B cell (primary cell): ENCODE measurements at regions not wholly inside any gene's neighbourhood (a gene's known extent, or its start where the extent isn't known, plus 50 kb on each side); places are given as distances from the start of the nearest gene placed in this dataset.

Experiments used
- ATAC-seq: fragments of 200-7000 bp; cut with Tn5 transposase; one replicate; pipeline ENCODE4 v1.10.0; 2021; ENCODE audit warnings: low read depth, mild to moderate bottlenecking, moderate number of reproducible peaks, moderate library complexity
- CTCF ChIA-PET: fragments of 350-600 bp; sonication (Branson Sonifier 250); formaldehyde crosslinking; loops from one replicate; lab custom pipeline; 2021; ENCODE audit warnings: antibody characterized with exemption, inconsistent platforms; lab: Charles Lee
- POLR2A ChIA-PET: fragments of 350-600 bp; sonication (Branson Sonifier 250); formaldehyde crosslinking; loops from one replicate; lab custom pipeline; 2021; ENCODE audit warnings: antibody characterized with exemption; lab: Charles Lee
- DNase-seq: peaks from one replicate; pipeline ENCODE4 v3.0.0; 2013
- H2AFZ ChIP-seq: 2 replicates; pipeline ENCODE4 v1.6.1; 2012; ENCODE audit warnings: mild to moderate bottlenecking, low read depth, low read length; ENCODE audit not compliant: insufficient read depth, poor library complexity, severe bottlenecking
- H3K27ac ChIP-seq, 2 donors: 1 replicate in 1 of 2; 2 replicates in 1 of 2; pipeline ENCODE4 v1.5.1; 2012 to 2013; ENCODE audit warnings: low read length in 2 of 2, mild to moderate bottlenecking in 2 of 2, moderate library complexity in 1 of 2
- H3K27me3 ChIP-seq, 4 experiments: fragments of 200-600 bp in 1 of 4; sonication (generic) in 1 of 4; replicated peaks in 1 of 4; 1 replicate in 2 of 4; 2 replicates in 2 of 4; pipeline versions ENCODE4 v1.6.1 to v1.7.0; 2013 to 2016; ENCODE audit warnings: low read length in 3 of 4, mild to moderate bottlenecking in 2 of 4, mixed read lengths in 1 of 4, moderate library complexity in 1 of 4; ENCODE audit not compliant: insufficient read depth in 4 of 4, control insufficient read depth in 3 of 4; ENCODE audit errors: control extremely low read depth in 1 of 4
- H3K36me3 ChIP-seq, 2 experiments: replicated peaks in 1 of 2; 1 replicate in 1 of 2; 2 replicates in 1 of 2; pipeline versions ENCODE4 v1.6.1 to v1.7.1; 2013; ENCODE audit warnings: low read length in 1 of 2; ENCODE audit not compliant: insufficient read depth in 2 of 2, control insufficient read depth in 1 of 2; ENCODE audit errors: control extremely low read depth in 1 of 2, extremely low read depth in 1 of 2
- H3K4me1 ChIP-seq, 2 donors: fragments of 200-600 bp in 1 of 2; sonication (generic) in 1 of 2; 1 replicate in 1 of 2; 2 replicates in 1 of 2; pipeline versions ENCODE4 v1.5.1 to v1.6.1; 2013 to 2017; ENCODE audit warnings: low read length in 2 of 2; ENCODE audit not compliant: control insufficient read depth in 2 of 2, insufficient read depth in 2 of 2
- H3K4me2 ChIP-seq: replicated peaks from 2 replicates; pipeline ENCODE3; 2012; ENCODE audit warnings: mild to moderate bottlenecking, low read depth, low read length; ENCODE audit not compliant: poor library complexity, severe bottlenecking
- H3K4me3 ChIP-seq, 5 experiments: fragments of 200-600 bp in 1 of 5; sonication (generic) in 1 of 5; 1 replicate in 3 of 5; 2 replicates in 2 of 5; pipeline versions ENCODE4 v1.5.1 to v1.7.0; 2011 to 2016; ENCODE audit warnings: low read length in 4 of 5, mild to moderate bottlenecking in 4 of 5, low read depth in 2 of 5, control low read depth in 1 of 5, moderate library complexity in 1 of 5; ENCODE audit not compliant: insufficient read depth in 1 of 5; ENCODE audit errors: control extremely low read depth in 1 of 5, extremely low read depth in 1 of 5
- H3K79me2 ChIP-seq: fragments of 200-600 bp; sonication (generic); one replicate; pipeline ENCODE4 v1.6.0; 2016; ENCODE audit warnings: low read length; ENCODE audit not compliant: control insufficient read depth, insufficient read depth
- H3K9ac ChIP-seq: fragments of 200-600 bp; sonication (generic); 2 replicates; pipeline ENCODE4 v1.6.1; 2017; ENCODE audit warnings: mild to moderate bottlenecking, low read length, moderate library complexity
- H3K9me3 ChIP-seq, 3 donors: one replicate each; pipeline versions ENCODE4 v1.6.1 to v1.7.1; 2013; ENCODE audit warnings: low read length in 2 of 3; ENCODE audit not compliant: control insufficient read depth in 2 of 3, insufficient read depth in 1 of 3; ENCODE audit errors: control extremely low read depth in 1 of 3
- H4K20me1 ChIP-seq: 2 replicates; pipeline ENCODE4 v1.6.0; 2012; ENCODE audit warnings: mild to moderate bottlenecking, low read length; ENCODE audit not compliant: insufficient read depth, control insufficient read depth, poor library complexity, severe bottlenecking
- H3K27ac Mint-ChIP-seq: one replicate; pipeline ENCODE4 v1.8.0; 2021; ENCODE audit warnings: mixed read lengths
- H3K27me3 Mint-ChIP-seq: one replicate; pipeline ENCODE4 v1.8.0; 2021; ENCODE audit warnings: mixed read lengths
- H3K4me1 Mint-ChIP-seq: one replicate; pipeline ENCODE4 v1.8.0; 2021; ENCODE audit warnings: mixed read lengths
- H3K4me3 Mint-ChIP-seq: one replicate; pipeline ENCODE4 v1.8.0; 2021; ENCODE audit warnings: mixed read lengths
- H3K9me3 Mint-ChIP-seq: one replicate; pipeline ENCODE4 v1.8.0; 2022; ENCODE audit warnings: mixed read lengths; ENCODE audit not compliant: insufficient read depth
- CTCF ChIP-seq: fragments of 200-600 bp; IDR thresholded peaks from one replicate; pipeline ENCODE4 v1.8.0; 2022; ENCODE audit warnings: antibody characterized with exemption, mild to moderate bottlenecking
- EZH2 ChIP-seq: IDR thresholded peaks from 2 replicates; pipeline ENCODE4 v1.6.1; 2012; ENCODE audit warnings: borderline replicate concordance, low read depth, mild to moderate bottlenecking, moderate library complexity, low read length; ENCODE audit not compliant: insufficient read depth, poor library complexity, severe bottlenecking
- WGBS: methylation state at CpG from one replicate; pipeline ENCODE4 v1.1.5; 2013; ENCODE audit warnings: missing lambda C conversion rate; ENCODE audit not compliant: insufficient coverage; 5-methylcytosine and 5-hydroxymethylcytosine counted together
- intact Hi-C: fragments of 100-400 bp; cut with micrococcal nuclease; formaldehyde crosslinking; loops from one replicate; pipeline ENCODE4 v1.10.0; 2022

- ChIA-PET POLR2A (no interaction called here), CTCF (no interaction called here)
- no peaks in the 10 kb centered on the region for H3K9me3 Mint-ChIP-seq
- no peak overlapping the region for H3K27ac Mint-ChIP-seq
- 69% methylated on average over 3 of the region's 3 CpGs for WGBS
- Histone ChIP-seq H3K36me3 (no peaks in the 10 kb centered on the region), H4K20me1 (no peaks in the 10 kb centered on the region), H3K4me2 (no peak overlapping the region), H3K4me3 (no peak overlapping the region), H3K4me1 (no peaks in the 10 kb centered on the region), H3K9ac (no peak overlapping the region), H3K9me3 (no peaks in the 10 kb centered on the region), H3K27me3 (no peaks in the 10 kb centered on the region), H2AFZ (no peak overlapping the region), H3K79me2 (no peaks in the 10 kb centered on the region), H3K27ac (no peak overlapping the region)
- TF ChIP-seq EZH2 (no peak), CTCF (no peak)
- H3K4me3 Mint-ChIP-seq, result no peak overlapping the region
- intact Hi-C loops, result no loop called here
- no peak for ATAC-seq
- no peaks in the 10 kb centered on the region for H3K4me1 Mint-ChIP-seq
- no peaks in the 10 kb centered on the region for H3K27me3 Mint-ChIP-seq
- no peak for DNase-seq
These were observed 522.8 kb upstream of the RAB6C start for GRCh38 chr2:129456691-129457090.

- WGBS, result 72% methylated on average over 3 of the region's 5 CpGs
- H4K20me1 ChIP-seq, result no peaks in the 10 kb centered on the region
- no peak overlapping the region for H3K27ac ChIP-seq
- no peak overlapping the region for H3K4me3 ChIP-seq
- H3K4me2 ChIP-seq, result no peak overlapping the region
- no peak for DNase-seq
- no peaks in the 10 kb centered on the region for H3K79me2 ChIP-seq
- no peak overlapping the region for H3K9ac ChIP-seq
- ChIA-PET POLR2A (no interaction called here), CTCF (no interaction called here)
- Mint-ChIP-seq H3K27ac (no peak overlapping the region), H3K4me3 (no peak overlapping the region), H3K9me3 (no peaks in the 10 kb centered on the region), H3K4me1 (no peaks in the 10 kb centered on the region), H3K27me3 (no peaks in the 10 kb centered on the region)
- no peaks in the 10 kb centered on the region for H3K27me3 ChIP-seq
- ATAC-seq, result no peak
- intact Hi-C loops, result no loop called here
- no peaks in the 10 kb centered on the region for H3K9me3 ChIP-seq
- TF ChIP-seq CTCF, result no peak
- no peaks in the 10 kb centered on the region for H3K36me3 ChIP-seq
- H3K4me1 ChIP-seq, result no peaks in the 10 kb centered on the region
- no peak overlapping the region for H2AFZ ChIP-seq
These were observed 522.1 kb upstream of the RAB6C start for GRCh38 chr2:129457277-129457818.
